Esophagus muscularis mucosa (tissue), 3 donors: ENCODE measurements at regions not wholly inside any gene's neighbourhood (a gene's known extent, or its start where the extent isn't known, plus 50 kb on each side); places are given as distances from the start of the nearest gene placed in this dataset.

ENCODE experiments used
- small RNA-seq, 3 donors: library from RNA; depleted of rRNA; stranded (forward); fragments of <200 nt; gene quantifications; one replicate each; pipeline ENCODE3, GENCODE V24; 2016

Small RNAs in the stretch of these regions (small RNA-seq; reads per million reads assigned to genes)
- gene AC025279.1: 0 reads per million in 3 donors
- 0 reads per million in 3 donors for gene SNX29P2
